Esophagus squamous epithelium (tissue), 5 donors: ENCODE measurements at regions not wholly inside any gene's neighbourhood (a gene's known extent, or its start where the extent isn't known, plus 50 kb on each side); places are given as distances from the start of the nearest gene placed in this dataset.
A peak's percentile ranks its signal among the peaks of the same experiment; 100 is the strongest.
"Not testable (repeated sequence)": the region's sequence is repeated elsewhere in the genome, so short reads cannot be mapped to it uniquely, and the experiment has no call there.

Source experiments
- DNase-seq: peaks from one replicate; lab custom pipeline; 2025; lab: John Stamatoyannopoulos, UW
- H3K27ac ChIP-seq, 4 donors: fragments of 200-600 bp; sonication (generic); one replicate each; pipeline ENCODE4 v1.5.1; 2016 to 2019; ENCODE audit warnings: mild to moderate bottlenecking in 1 of 4
- H3K27me3 ChIP-seq, 4 donors: fragments of 200-600 bp; sonication (generic); 1 replicate in 3 of 4; 2 replicates in 1 of 4; pipeline versions ENCODE4 v1.5.1 to v1.6.0; 2017 to 2021; ENCODE audit warnings: antibody characterized with exemption in 1 of 4
- H3K36me3 ChIP-seq, 3 donors: fragments of 200-600 bp; sonication (generic); one replicate each; pipeline ENCODE4 v1.5.1; 2016 to 2019
- H3K4me1 ChIP-seq, 3 donors: fragments of 200-600 bp; sonication (generic); one replicate each; pipeline ENCODE4 v1.5.1; 2017 to 2019
- H3K4me3 ChIP-seq, 4 donors: fragments of 200-600 bp; sonication (generic); 1 replicate in 3 of 4; 2 replicates in 1 of 4; pipeline ENCODE4 v1.5.1; 2016 to 2019; ENCODE audit warnings: mild to moderate bottlenecking in 2 of 4, moderate library complexity in 1 of 4
- H3K9me3 ChIP-seq, 3 donors: fragments of 200-600 bp; sonication (generic); one replicate each; pipeline ENCODE4 v1.5.1; 2016 to 2019
- CTCF ChIP-seq, 6 experiments: fragments of 450-650 bp in 4 of 6; fragments of 200-600 bp in 2 of 6; sonication (generic) in 2 of 6; IDR thresholded peaks; one replicate each; pipeline ENCODE4 v1.5.1; 2016 to 2019; ENCODE audit warnings: antibody characterized with exemption in 6 of 6, mild to moderate bottlenecking in 4 of 6, moderate library complexity in 4 of 6
- POLR2A ChIP-seq, 4 donors: fragments of 450-650 bp; IDR thresholded peaks; one replicate each; pipeline ENCODE4 v1.6.1; 2017; ENCODE audit warnings: antibody characterized with exemption in 4 of 4, mild to moderate bottlenecking in 4 of 4, moderate library complexity in 3 of 4
- WGBS, 2 donors: methylation state at CpG; one replicate each; pipeline ENCODE4 v1.1.5; 2018; 5-methylcytosine and 5-hydroxymethylcytosine counted together
- intact Hi-C: fragments of 100-400 bp; cut with DNase I; formaldehyde crosslinking; loops from one replicate; pipeline ENCODE4 v1.15.0; 2022
- donor health status: DM: yes; HTN: yes; CAD: no.

GRCh38 chr10:28179006-28179742 is 123.7 kb downstream of the MPP7 start:
- intact Hi-C loops = no loop called here
- H3K27me3 ChIP-seq = no peaks in the 10 kb centered on the region
- H3K4me3 ChIP-seq = peak overlapping the region in 1 of 4 donors; percentile 52
- peak overlapping the region in 2 of 4 donors; percentile 49 to 54 for H3K27ac ChIP-seq
- H3K9me3 ChIP-seq = no peaks in the 10 kb centered on the region
- H3K36me3 ChIP-seq = no peaks in the 10 kb centered on the region
- DNase-seq = no peak
- TF ChIP-seq POLR2A (IDR thresholded peaks at IDR 0.05) (no peak), CTCF (IDR thresholded peaks at IDR 0.05) (peak; percentile 50 to 78 (median 74))
- peaks cover 12 to 20% (median 16%) of the 10 kb centered on the region in 3 donors for H3K4me1 ChIP-seq
- 15 to 26% methylated on average over 4 of the region's 4 CpGs for WGBS, 2 donors

- Histone ChIP-seq H3K27me3 (no peaks in the 10 kb centered on the region), H3K27ac (peak overlapping the region; percentile 15 to 54 (median 48)), H3K9me3 (no peaks in the 10 kb centered on the region), H3K4me3 (peak overlapping the region in 3 of 4 donors; percentile 26 to 52 (median 28)), H3K4me1 (peaks cover 12 to 20% (median 16%) of the 10 kb centered on the region in 3 donors), H3K36me3 (no peaks in the 10 kb centered on the region)
- TF ChIP-seq POLR2A (IDR thresholded peaks at IDR 0.05) (no peak), CTCF (IDR thresholded peaks at IDR 0.05) (no peak)
- intact Hi-C loops = no loop called here
- 47 to 57% methylated on average over 4 of the region's 4 CpGs for WGBS, 2 donors
- no peak for DNase-seq
These were observed 124.8 kb downstream of the MPP7 start for GRCh38 chr10:28177944-28178637.

GRCh38 chr10:28176498-28176897 is 126.4 kb downstream of the MPP7 start:
- H3K27ac ChIP-seq, H3K4me3 ChIP-seq, H3K36me3 ChIP-seq, H3K9me3 ChIP-seq, intact Hi-C loops, DNase-seq, H3K27me3 ChIP-seq: not testable (repeated sequence)
- WGBS, 2 donors = 56 to 87% methylated on average over 3 to 4 of the region's 4 CpGs
- peaks cover 12 to 30% (median 19%) of the 10 kb centered on the region in 3 donors for H3K4me1 ChIP-seq

DNA sequence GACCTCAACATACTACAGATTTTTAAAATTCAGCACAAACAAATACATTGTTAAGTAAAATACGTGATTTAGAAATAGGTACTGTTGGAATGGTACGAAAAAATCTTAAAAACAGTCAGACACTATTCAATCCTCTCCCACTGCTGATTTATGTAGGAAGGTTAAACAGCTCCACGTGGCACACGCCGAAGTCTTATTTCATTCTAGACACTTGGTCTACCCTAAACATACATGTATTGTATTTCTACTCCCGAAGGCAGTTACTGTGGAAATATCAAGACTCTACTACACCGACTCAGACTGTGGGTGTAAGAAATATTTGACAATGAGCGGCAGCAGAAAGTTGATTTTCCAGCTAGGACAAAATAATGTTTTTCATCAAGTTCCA is 130.6 kb downstream of the MPP7 start:
- intact Hi-C loops = no loop called here
- Histone ChIP-seq H3K4me3 (no peak overlapping the region), H3K27ac (peak overlapping the region in 2 of 4 donors; percentile 23 to 57), H3K9me3 (no peaks in the 10 kb centered on the region), H3K27me3 (no peaks in the 10 kb centered on the region), H3K4me1 (peaks cover 0 to 16% (median 6%) of the 10 kb centered on the region in 3 donors), H3K36me3 (no peaks in the 10 kb centered on the region)
- DNase-seq = no peak
- TF ChIP-seq CTCF (IDR thresholded peaks at IDR 0.05) (no peak), POLR2A (IDR thresholded peaks at IDR 0.05) (no peak)
- 90 to 92% methylated on average over 8 of the region's 8 CpGs for WGBS, 2 donors

DNA sequence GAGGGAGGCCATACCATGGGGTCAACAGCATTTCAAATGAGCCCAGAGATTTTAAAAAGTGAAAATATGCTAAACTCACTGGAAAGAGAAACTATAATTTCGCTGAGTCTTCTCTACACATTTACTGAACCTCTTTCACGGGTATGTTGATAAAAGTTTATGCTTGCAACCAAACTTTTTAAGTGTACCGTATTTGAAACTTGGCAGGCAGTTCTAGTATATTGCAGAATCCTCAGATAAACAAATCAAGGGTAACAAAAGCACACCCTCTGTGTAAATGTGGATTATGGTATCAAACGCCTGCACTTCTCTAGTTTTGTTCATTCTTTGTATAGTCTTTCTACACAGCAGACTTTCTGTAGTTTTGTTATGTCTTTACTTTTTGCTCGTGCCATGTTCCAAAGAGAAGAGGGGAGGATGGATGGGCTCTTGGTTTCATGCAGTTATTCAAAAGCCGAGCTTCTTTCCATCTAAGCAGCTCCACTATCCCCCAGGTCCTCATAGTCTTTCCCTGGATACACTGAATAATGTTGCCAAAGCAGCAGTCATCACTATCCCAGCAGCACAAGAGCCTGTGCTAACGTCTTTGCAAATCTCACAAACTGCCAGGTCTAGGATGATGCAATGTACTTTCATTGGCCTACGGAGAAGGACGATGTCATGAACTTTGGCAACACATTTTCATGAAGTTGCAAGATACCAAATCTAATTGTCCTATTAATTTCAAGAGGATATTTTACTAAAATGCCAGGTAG is 131.2 kb downstream of the MPP7 start:
- H3K4me1 ChIP-seq = peaks cover 0 to 16% (median 6%) of the 10 kb centered on the region in 3 donors
- TF ChIP-seq CTCF (IDR thresholded peaks at IDR 0.05) = no peak
- TF ChIP-seq POLR2A (IDR thresholded peaks at IDR 0.05) = no peak
- no peak for DNase-seq
- H3K9me3 ChIP-seq = no peaks in the 10 kb centered on the region
- intact Hi-C loops = no loop called here
- H3K27me3 ChIP-seq = no peaks in the 10 kb centered on the region
- no peaks in the 10 kb centered on the region for H3K36me3 ChIP-seq
- H3K27ac ChIP-seq = peak overlapping the region in 2 of 4 donors; percentile 23 to 57
- WGBS, 2 donors = 32 to 46% methylated on average over 9 of the region's 9 CpGs
- H3K4me3 ChIP-seq = peak overlapping the region in 3 of 4 donors; percentile 2 to 32 (median 6)
